Ovary (tissue), 7 donors: ENCODE measurements at regions not wholly inside any gene's neighbourhood (a gene's known extent, or its start where the extent isn't known, plus 50 kb on each side); places are given as distances from the start of the nearest gene placed in this dataset.

ENCODE experiments used
- DNase-seq, 5 donors: peaks; one replicate each; pipeline ENCODE4 v3.0.0-alpha.2; 2019 to 2020
- H3K27ac ChIP-seq, 2 donors: fragments of 200-600 bp; one replicate each; pipeline versions ENCODE4 v1.5.1 to v1.8.0; 2019 to 2022
- H3K27me3 ChIP-seq: fragments of 200-600 bp; one replicate; pipeline ENCODE4 v1.8.0; 2022
- H3K36me3 ChIP-seq: fragments of 200-600 bp; sonication (generic); one replicate; pipeline ENCODE4 v1.5.1; 2019
- H3K4me1 ChIP-seq: one replicate; pipeline ENCODE4 v1.8.1; 2013; ENCODE audit warnings: mild to moderate bottlenecking, moderate library complexity; ENCODE audit not compliant: insufficient read depth
- H3K4me3 ChIP-seq: fragments of 200-600 bp; sonication (generic); one replicate; pipeline ENCODE4 v1.5.1; 2017
- H3K9me3 ChIP-seq, 2 donors: fragments of 200-600 bp in 1 of 2; sonication (generic) in 1 of 2; one replicate each; pipeline versions ENCODE4 v1.5.1 to v1.8.1; 2013 to 2019; ENCODE audit warnings: mild to moderate bottlenecking in 1 of 2, moderate library complexity in 1 of 2
- EP300 ChIP-seq: sonication (generic); formaldehyde crosslinking; IDR thresholded peaks from one replicate; pipeline ENCODE4 v1.6.1; 2017; ENCODE audit warnings: antibody characterized with exemption
- POLR2A ChIP-seq: fragments of 450-650 bp; IDR thresholded peaks from one replicate; pipeline ENCODE4 v1.6.1; 2017; ENCODE audit warnings: antibody characterized with exemption, mild to moderate bottlenecking, moderate library complexity
- WGBS, 3 donors: extraction: QIAGEN DNeasy Blood & Tissue Kit in 1 of 3; methylation state at CpG; one replicate each; pipeline versions ENCODE4 v1.1.5 to v1.1.7; 2013 to 2017; 5-methylcytosine and 5-hydroxymethylcytosine counted together
- intact Hi-C, 4 donors: fragments of 100-400 bp; cut with DNase I; formaldehyde crosslinking; loops; one replicate each; pipeline versions ENCODE4 v1.11.0 to v1.15.1; 2022 to 2023
- TF ChIP-seq, protein P1 (sequence below), 3 donors: fragments of 450-650 bp in 2 of 3; fragments of 200-600 bp in 1 of 3; IDR thresholded peaks; one replicate each; pipeline versions ENCODE4 v1.5.1 to v1.8.0; 2016 to 2022; ENCODE audit warnings: antibody characterized with exemption in 3 of 3, mild to moderate bottlenecking in 1 of 3
- donor health status: DM: no; HTN: no; CAD: no; lungs with moderate emphysema.
- donor health status: DM: no; HTN: no; CAD: no.
- donor health status: Bipolar disorder and iron deficiency.
- donor health status: DM: no; HTN: no; CAD: no.
- donor health status: DM: yes; HTN: yes; CAD: no.

GRCh38 chr6:145557474-145557873 lies 177.8 kb downstream of the EPM2A start:
- Histone ChIP-seq H3K27me3 (no peaks in the 10 kb centered on the region), H3K4me1 (no peaks in the 10 kb centered on the region), H3K9me3 (no peaks in the 10 kb centered on the region), H3K4me3 (no peak overlapping the region), H3K27ac (no peak overlapping the region), H3K36me3 (no peaks in the 10 kb centered on the region)
- DNase-seq = no peak
- intact Hi-C loops = no loop called here
- no peak for TF ChIP-seq EP300
- TF ChIP-seq, protein P1, sequence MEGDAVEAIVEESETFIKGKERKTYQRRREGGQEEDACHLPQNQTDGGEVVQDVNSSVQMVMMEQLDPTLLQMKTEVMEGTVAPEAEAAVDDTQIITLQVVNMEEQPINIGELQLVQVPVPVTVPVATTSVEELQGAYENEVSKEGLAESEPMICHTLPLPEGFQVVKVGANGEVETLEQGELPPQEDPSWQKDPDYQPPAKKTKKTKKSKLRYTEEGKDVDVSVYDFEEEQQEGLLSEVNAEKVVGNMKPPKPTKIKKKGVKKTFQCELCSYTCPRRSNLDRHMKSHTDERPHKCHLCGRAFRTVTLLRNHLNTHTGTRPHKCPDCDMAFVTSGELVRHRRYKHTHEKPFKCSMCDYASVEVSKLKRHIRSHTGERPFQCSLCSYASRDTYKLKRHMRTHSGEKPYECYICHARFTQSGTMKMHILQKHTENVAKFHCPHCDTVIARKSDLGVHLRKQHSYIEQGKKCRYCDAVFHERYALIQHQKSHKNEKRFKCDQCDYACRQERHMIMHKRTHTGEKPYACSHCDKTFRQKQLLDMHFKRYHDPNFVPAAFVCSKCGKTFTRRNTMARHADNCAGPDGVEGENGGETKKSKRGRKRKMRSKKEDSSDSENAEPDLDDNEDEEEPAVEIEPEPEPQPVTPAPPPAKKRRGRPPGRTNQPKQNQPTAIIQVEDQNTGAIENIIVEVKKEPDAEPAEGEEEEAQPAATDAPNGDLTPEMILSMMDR (IDR thresholded peaks at IDR 0.05) = no peak
- TF ChIP-seq POLR2A = no peak

DNA sequence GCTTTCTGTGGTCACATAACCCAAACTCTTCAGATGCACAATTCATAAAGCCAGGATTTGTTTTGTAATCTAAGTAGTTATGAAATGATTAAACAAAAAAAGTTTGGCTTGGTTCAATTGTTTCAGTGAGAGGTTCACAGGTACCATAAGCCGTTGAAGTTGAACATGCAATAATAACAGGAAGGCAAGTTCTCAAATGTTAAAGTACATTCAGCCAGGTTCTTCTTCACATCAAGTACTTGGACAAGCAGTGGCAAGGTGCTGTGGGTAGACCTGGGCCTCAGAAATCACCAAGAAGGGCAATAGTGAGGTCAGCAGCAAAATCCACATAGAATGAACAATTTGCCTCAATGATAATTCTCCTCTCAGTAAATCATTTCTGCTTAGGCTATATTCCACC lies 175.5 kb downstream of the EPM2A start:
- no peak for TF ChIP-seq EP300
- TF ChIP-seq, protein P1 (IDR thresholded peaks at IDR 0.05) = no peak
- TF ChIP-seq POLR2A = no peak
- Histone ChIP-seq H3K4me1 (no peaks in the 10 kb centered on the region), H3K27me3 (no peaks in the 10 kb centered on the region), H3K4me3 (no peak overlapping the region), H3K36me3 (no peaks in the 10 kb centered on the region), H3K27ac (no peak overlapping the region), H3K9me3 (no peaks in the 10 kb centered on the region)
- no peak for DNase-seq
- intact Hi-C loops = no loop called here
- 68 to 72% (median 72%) methylated on average over 1 of the region's 1 CpG for WGBS, 3 donors

DNA sequence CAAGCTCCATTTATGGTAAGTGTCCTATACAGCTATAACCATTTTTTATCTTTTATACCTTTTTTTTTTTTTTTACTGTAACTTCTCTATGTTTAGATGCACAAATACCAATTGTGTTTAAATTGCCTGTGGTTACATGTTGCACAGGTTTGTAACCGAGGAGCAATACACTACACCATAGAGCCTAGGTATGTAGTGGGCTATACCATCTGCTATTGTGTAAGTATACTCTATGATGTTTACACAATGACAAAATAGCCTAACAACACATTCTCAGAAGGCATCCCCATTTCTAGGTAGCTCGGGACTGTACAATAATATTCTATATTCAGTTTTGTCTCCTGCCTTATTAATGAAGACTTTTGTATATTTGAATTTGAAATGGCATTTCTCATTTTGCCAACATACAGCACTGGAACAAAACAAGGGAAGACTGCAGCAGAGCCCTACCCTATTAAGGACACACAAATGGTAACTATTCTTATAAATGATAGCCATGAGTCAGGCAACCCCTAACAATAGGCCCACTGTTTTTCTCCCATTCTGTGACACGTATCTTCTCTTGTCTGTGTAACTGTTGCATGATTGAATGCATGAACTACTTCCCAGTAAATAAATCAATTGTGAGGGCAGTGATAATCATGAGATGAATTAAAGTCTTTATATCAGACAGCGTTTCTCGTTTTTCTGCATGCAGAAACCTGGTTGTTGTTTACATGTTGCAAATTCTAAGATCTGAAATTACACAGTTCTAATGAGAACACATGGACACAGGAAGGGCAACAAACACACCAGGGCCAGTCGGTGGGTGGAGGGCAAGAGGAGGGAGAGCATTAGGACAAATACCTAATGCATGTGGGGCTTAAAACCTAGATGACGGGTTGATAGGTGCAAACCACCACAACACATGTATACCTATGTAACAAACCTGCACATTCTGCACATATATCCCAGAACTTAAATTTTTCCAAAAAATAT lies 173.9 kb downstream of the EPM2A start:
- TF ChIP-seq POLR2A = no peak
- TF ChIP-seq, protein P1 (IDR thresholded peaks at IDR 0.05) = no peak
- TF ChIP-seq EP300 = no peak
- intact Hi-C loops = no loop called here
- H3K9me3 ChIP-seq = no peaks in the 10 kb centered on the region
- H3K27me3 ChIP-seq = no peaks in the 10 kb centered on the region
- WGBS, 3 donors = 80 to 83% (median 82%) methylated on average over 7 of the region's 7 CpGs
- H3K36me3 ChIP-seq = no peaks in the 10 kb centered on the region
- no peak overlapping the region for H3K27ac ChIP-seq
- no peak overlapping the region for H3K4me3 ChIP-seq
- no peak for DNase-seq
- no peaks in the 10 kb centered on the region for H3K4me1 ChIP-seq

GRCh38 chr6:145562771-145563615 lies 172.3 kb downstream of the EPM2A start:
- H3K4me3 ChIP-seq = no peak overlapping the region
- no peak for DNase-seq
- 76 to 85% (median 82%) methylated on average over 10 of the region's 10 CpGs for WGBS, 3 donors
- TF ChIP-seq, protein P1 (IDR thresholded peaks at IDR 0.05) = no peak
- TF ChIP-seq POLR2A (no peak), EP300 (no peak)
- H3K36me3 ChIP-seq = no peaks in the 10 kb centered on the region
- intact Hi-C loops = no loop called here
- no peaks in the 10 kb centered on the region for H3K27me3 ChIP-seq
- no peaks in the 10 kb centered on the region for H3K9me3 ChIP-seq
- H3K27ac ChIP-seq = no peak overlapping the region
- no peaks in the 10 kb centered on the region for H3K4me1 ChIP-seq
